NCI-H460 (cell line): ENCODE measurements at regions not wholly inside any gene's neighbourhood (a gene's known extent, or its start where the extent isn't known, plus 50 kb on each side); places are given as distances from the start of the nearest gene placed in this dataset.

ENCODE experiments used
- DNase-seq: peaks from one replicate; pipeline ENCODE4 v3.0.0-alpha.2; 2016; ENCODE audit warnings: low read depth; ENCODE audit errors: extremely low read depth

- no peak for DNase-seq
These were observed 166.0 kb upstream of the MDFIC start for GRCh38 chr7:114755856-114756255.

- no peak for DNase-seq
These were observed 163.2 kb upstream of the MDFIC start for GRCh38 chr7:114758661-114759227.

- no peak for DNase-seq
These were observed 162.4 kb upstream of the MDFIC start for GRCh38 chr7:114759347-114760062.

GRCh38 chr7:114760477-114760876 lies 161.4 kb upstream of the MDFIC start:
- DNase-seq, result no peak

GRCh38 chr7:114761973-114762372 lies 159.9 kb upstream of the MDFIC start:
- DNase-seq, result no peak

GRCh38 chr7:114765331-114766040 lies 156.4 kb upstream of the MDFIC start:
- DNase-seq, result no peak

GRCh38 chr7:114766041-114766356 lies 155.9 kb upstream of the MDFIC start:
- DNase-seq, result no peak

GRCh38 chr7:114777288-114777687 lies 144.6 kb upstream of the MDFIC start:
- no peak for DNase-seq

GRCh38 chr7:114783508-114783907 lies 138.4 kb upstream of the MDFIC start:
- no peak for DNase-seq

GRCh38 chr7:114784177-114784576 lies 137.7 kb upstream of the MDFIC start:
- DNase-seq, result no peak

GRCh38 chr7:114784746-114785145 lies 137.1 kb upstream of the MDFIC start:
- no peak for DNase-seq

- DNase-seq, result no peak
These were observed 136.4 kb upstream of the MDFIC start for GRCh38 chr7:114785496-114785895.

GRCh38 chr7:114786455-114786854 lies 135.4 kb upstream of the MDFIC start:
- DNase-seq, result no peak

- DNase-seq, result no peak
These were observed 134.3 kb upstream of the MDFIC start for GRCh38 chr7:114787556-114787955.

- no peak for DNase-seq
These were observed 133.2 kb upstream of the MDFIC start for GRCh38 chr7:114788706-114789105.

- DNase-seq, result no peak
These were observed 132.7 kb upstream of the MDFIC start for GRCh38 chr7:114789161-114789560.

GRCh38 chr7:114789871-114790311 lies 132.0 kb upstream of the MDFIC start:
- DNase-seq, result no peak

- DNase-seq, result no peak
These were observed 131.4 kb upstream of the MDFIC start for GRCh38 chr7:114790521-114790920.

- no peak for DNase-seq
These were observed 130.1 kb upstream of the MDFIC start for GRCh38 chr7:114791771-114792170.

- no peak for DNase-seq
These were observed 128.6 kb upstream of the MDFIC start for GRCh38 chr7:114793155-114793845.

GRCh38 chr7:114795475-114795874 lies 126.4 kb upstream of the MDFIC start:
- no peak for DNase-seq

- no peak for DNase-seq
These were observed 122.3 kb upstream of the MDFIC start for GRCh38 chr7:114799628-114800028.
